Astrocyte of the hippocampus (primary cell): ENCODE measurements at regions not wholly inside any gene's neighbourhood (a gene's known extent, or its start where the extent isn't known, plus 50 kb on each side); places are given as distances from the start of the nearest gene placed in this dataset.

Source experiments
- DNase-seq: peaks from one replicate; pipeline ENCODE4 v3.0.0; 2011; ENCODE audit warnings: low read depth, low spot score

DNA sequence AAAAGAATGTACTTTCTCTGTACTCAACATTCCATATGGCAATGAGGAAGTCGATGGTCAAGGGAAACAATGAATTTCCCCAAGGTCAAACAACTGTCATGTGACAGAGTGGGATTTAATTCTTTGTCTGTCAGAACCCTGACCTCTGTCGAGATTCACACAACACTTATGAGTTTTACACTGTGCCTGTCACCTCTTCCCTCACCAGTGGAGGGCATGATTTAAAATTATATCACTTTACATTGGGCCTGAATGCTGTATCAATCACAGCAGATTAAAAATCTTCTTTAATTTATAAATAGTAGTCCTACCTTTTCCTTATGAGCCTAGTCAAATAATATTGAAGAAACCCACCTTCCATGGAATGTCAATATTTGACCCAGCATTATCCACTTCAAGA lies 276.7 kb downstream of the CDH10 start:
- no peak for DNase-seq

DNA sequence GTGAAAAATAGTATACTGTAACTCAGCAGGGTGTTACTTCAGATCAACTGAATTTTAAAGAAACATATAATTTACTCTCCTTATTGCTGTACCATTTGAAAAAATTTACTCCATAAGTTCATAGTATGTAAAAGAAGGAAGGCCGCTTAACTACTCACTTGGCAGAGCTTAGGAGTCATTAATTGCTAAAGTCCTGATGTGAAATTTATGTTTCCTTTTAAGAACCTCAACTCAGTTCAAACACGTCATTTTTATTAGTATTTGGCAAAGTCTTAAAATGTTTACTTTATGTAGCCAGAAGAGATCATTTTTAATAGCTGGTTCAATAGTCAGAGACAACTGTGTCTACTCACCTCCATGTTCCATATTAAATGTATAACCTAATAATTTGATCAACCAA lies 268.6 kb downstream of the CDH10 start:
- DNase-seq, result no peak

DNA sequence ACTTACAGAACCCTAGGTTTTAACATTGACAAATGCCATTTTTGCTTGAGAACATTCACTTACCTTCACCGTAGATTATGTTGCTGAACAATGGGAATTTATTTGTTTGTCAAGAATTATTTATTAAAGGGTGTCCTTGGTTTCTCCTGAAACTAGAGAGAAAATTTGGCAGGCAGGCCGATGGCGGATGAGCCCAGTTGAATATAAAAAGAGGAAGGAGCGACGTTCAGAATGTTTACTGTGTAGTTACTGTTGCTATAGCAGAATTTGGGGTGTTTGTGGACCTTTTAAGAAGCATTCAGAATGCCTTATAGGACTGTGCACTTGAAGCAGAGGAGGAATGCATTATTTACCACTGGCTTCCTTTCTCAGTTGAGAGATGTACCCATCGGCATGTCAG lies 268.2 kb downstream of the CDH10 start:
- DNase-seq, result no peak

- peak; percentile 15 for DNase-seq
Observed at GRCh38 chr5:24381861-24382489, 262.8 kb downstream of the CDH10 start.

- no peak for DNase-seq
Observed at GRCh38 chr5:24385070-24385469, 259.7 kb downstream of the CDH10 start.

GRCh38 chr5:24385617-24386016 lies 259.2 kb downstream of the CDH10 start:
- no peak for DNase-seq

GRCh38 chr5:24388448-24388847 lies 256.3 kb downstream of the CDH10 start:
- no peak for DNase-seq

GRCh38 chr5:24389968-24390367 lies 254.8 kb downstream of the CDH10 start:
- DNase-seq, result no peak

DNA sequence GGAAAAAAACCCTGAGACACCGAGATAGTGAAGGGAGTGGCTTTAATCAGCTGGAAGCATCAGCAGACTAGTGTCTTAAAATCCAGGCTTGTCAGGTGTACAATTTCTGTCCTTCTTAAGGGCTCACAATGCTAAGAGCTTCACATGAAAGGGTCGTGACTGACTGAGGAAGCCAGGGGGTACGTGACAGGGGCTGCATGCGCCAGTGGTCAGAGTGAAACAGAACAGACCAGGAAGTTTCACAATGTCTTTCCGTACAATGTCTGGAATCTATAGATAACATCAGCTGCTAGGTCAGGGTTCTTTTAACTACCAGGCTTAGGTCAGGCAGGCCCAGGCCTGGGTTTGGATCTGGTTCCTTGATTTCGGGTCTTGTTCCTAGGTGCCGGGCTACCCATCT lies 253.0 kb downstream of the CDH10 start:
- DNase-seq, result no peak

DNA sequence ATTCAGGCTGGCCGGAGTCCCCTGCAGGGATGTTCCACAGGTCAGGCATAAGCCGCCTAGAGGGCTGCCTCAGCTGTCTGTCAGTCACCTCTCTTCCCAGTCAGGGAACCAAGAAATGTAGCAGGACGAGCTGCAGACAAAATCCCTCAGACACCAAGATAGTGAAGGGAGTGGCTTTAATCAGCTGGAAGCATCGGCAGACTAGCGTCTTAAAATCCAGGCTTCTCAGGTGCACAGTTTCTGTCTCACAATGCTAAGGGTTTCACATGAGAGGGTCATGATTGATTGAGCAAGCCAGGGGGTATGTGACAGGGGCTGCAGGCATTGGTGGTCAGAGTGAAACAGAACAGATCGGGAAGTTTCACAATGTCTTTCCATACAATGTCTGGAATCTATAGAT lies 247.2 kb downstream of the CDH10 start:
- DNase-seq, result no peak

DNA sequence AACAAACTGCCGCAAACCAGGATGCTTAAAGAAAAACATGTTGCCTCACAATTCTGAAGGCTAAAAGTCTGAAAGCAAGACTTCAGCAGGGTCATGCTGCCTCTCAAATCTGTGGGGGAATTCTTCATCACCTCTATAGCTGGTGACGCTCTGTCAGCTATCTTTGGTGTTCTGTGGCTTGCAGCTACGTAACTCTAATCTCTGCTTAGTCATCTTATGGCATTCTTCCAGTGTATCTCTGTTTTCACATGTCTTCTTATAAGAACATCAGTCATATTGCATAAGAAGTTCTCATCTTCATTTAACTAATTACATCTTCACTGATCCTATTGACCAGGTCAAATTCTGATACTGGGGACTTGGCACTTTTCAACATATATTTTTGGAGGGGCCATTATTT lies 243.0 kb downstream of the CDH10 start:
- peak; percentile 7 for DNase-seq

GRCh38 chr5:24407466-24407865 lies 237.3 kb downstream of the CDH10 start:
- no peak for DNase-seq

GRCh38 chr5:24428345-24428744 lies 216.4 kb downstream of the CDH10 start:
- DNase-seq, result no peak

DNA sequence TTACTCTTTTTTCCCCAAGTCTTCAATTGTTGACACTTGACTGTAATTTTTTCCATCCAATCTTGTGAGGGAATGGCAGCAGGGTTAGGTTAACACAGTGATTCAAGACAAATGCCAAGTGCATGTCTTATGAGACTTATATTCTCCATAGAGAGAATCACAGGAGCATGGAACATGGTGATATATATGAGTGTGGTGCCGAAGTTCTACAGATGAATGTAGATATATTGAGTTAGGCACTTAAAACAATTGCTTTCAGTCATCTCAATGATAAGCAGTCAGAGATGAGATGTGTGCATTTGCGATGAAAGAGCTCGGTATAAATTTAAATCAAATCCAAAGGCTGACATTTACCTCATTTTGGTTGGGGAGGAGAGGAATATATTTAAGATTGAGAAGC lies 211.2 kb downstream of the CDH10 start:
- no peak for DNase-seq
